Tibial artery (tissue), 4 donors: ENCODE measurements at regions not wholly inside any gene's neighbourhood (a gene's known extent, or its start where the extent isn't known, plus 50 kb on each side); places are given as distances from the start of the nearest gene placed in this dataset.

Source experiments
- DNase-seq, 2 donors: peaks; one replicate each; pipeline ENCODE4 v3.0.0-alpha.2; 2019
- H3K27ac ChIP-seq, 2 donors: fragments of 200-600 bp; sonication (generic) in 1 of 2; 1 replicate in 1 of 2; 2 replicates in 1 of 2; pipeline ENCODE4 v1.5.1; 2018 to 2019; ENCODE audit warnings: mild to moderate bottlenecking in 1 of 2
- H3K27me3 ChIP-seq, 2 donors: fragments of 200-600 bp; sonication (generic) in 1 of 2; one replicate each; pipeline versions ENCODE4 v1.5.1 to v1.6.0; 2016 to 2019
- H3K36me3 ChIP-seq, 3 donors: fragments of 200-600 bp; sonication (generic) in 2 of 3; one replicate each; pipeline ENCODE4 v1.5.1; 2016 to 2019; ENCODE audit warnings: mild to moderate bottlenecking in 2 of 3
- H3K4me1 ChIP-seq, 4 donors: fragments of 200-600 bp; sonication (generic) in 2 of 4; 1 replicate in 3 of 4; 2 replicates in 1 of 4; pipeline ENCODE4 v1.5.1; 2016 to 2019
- H3K4me3 ChIP-seq, 2 donors: fragments of 200-600 bp; sonication (generic) in 1 of 2; 1 replicate in 1 of 2; 2 replicates in 1 of 2; pipeline ENCODE4 v1.5.1; 2018 to 2019; ENCODE audit warnings: mild to moderate bottlenecking in 2 of 2
- H3K9me3 ChIP-seq, 3 donors: fragments of 200-600 bp; sonication (generic) in 1 of 3; one replicate each; pipeline ENCODE4 v1.5.1; 2016 to 2019
- intact Hi-C: fragments of 100-400 bp; cut with DNase I; formaldehyde crosslinking; loops from one replicate; pipeline ENCODE4 v1.15.0; 2023; ENCODE audit warnings: low total_unique reads
- TF ChIP-seq, protein P1 (sequence below), 2 experiments: fragments of 200-600 bp in 1 of 2; fragments of 450-650 bp in 1 of 2; IDR thresholded peaks; one replicate each; pipeline ENCODE4 v1.5.1; 2017 to 2019; ENCODE audit warnings: antibody characterized with exemption in 2 of 2, mild to moderate bottlenecking in 1 of 2, moderate library complexity in 1 of 2

DNA sequence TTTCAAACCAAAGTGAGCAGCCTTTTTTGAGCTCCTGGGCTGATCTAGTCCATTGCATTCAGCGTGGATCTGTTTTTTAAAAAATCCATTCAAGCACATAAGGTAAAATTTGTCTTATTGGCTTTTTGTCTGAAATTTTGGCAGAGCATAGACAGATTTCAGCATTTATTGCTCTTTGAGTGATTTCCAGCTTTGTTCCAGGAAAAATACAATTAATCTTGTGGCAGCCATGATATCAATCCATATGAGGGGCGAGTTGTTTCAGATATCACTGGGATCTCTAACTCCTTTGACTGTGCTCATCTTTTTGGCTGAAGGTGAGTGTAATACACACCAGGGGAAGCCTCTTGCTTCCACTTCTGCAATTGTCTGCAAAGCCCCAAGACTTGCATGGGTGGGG lies 523.9 kb downstream of the SLC4A3 start:
- Histone ChIP-seq H3K36me3 (no peaks in the 10 kb centered on the region), H3K9me3 (no peaks in the 10 kb centered on the region), H3K4me3 (no peak overlapping the region), H3K4me1 (peaks cover 0 to 12% (median 6%) of the 10 kb centered on the region in 4 donors), H3K27me3 (no peaks in the 10 kb centered on the region), H3K27ac (no peak overlapping the region)
- intact Hi-C loops: no loop called here
- DNase-seq: no peak
- TF ChIP-seq, protein P1, sequence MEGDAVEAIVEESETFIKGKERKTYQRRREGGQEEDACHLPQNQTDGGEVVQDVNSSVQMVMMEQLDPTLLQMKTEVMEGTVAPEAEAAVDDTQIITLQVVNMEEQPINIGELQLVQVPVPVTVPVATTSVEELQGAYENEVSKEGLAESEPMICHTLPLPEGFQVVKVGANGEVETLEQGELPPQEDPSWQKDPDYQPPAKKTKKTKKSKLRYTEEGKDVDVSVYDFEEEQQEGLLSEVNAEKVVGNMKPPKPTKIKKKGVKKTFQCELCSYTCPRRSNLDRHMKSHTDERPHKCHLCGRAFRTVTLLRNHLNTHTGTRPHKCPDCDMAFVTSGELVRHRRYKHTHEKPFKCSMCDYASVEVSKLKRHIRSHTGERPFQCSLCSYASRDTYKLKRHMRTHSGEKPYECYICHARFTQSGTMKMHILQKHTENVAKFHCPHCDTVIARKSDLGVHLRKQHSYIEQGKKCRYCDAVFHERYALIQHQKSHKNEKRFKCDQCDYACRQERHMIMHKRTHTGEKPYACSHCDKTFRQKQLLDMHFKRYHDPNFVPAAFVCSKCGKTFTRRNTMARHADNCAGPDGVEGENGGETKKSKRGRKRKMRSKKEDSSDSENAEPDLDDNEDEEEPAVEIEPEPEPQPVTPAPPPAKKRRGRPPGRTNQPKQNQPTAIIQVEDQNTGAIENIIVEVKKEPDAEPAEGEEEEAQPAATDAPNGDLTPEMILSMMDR (IDR thresholded peaks at IDR 0.05): no peak

DNA sequence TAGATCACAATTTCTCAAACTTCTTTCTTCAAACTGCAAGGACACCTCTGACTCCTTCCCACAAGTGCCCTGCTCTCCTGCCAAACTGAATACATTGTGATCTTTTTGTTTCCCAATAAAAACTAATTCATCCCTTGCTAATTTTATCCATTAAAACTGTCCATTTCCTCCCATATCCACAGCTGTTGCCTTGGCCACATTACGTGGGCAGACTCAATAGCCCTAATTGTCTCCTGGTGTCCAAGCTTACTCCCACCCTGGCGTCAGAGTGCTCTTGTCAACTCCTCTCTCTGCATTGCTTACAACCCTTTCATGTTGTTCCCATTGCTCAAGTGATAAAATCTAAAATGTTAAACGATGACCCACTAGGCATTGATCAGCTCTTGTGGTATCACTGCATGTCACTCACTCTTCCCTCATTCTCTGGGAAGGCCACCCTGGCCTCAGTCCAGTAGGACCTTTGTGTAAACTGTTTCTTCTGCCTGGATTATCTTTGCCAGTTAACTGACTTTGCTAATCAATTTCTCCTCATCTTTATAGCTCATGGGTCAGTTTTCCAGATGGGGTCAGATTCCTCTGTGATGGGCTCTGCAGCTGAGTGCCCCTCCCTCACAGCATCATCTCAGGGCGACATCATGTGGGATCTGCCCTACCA lies 525.0 kb downstream of the SLC4A3 start:
- Histone ChIP-seq H3K4me3 (no peak overlapping the region), H3K9me3 (no peaks in the 10 kb centered on the region), H3K36me3 (no peaks in the 10 kb centered on the region), H3K4me1 (peaks cover 0 to 5% (median 2%) of the 10 kb centered on the region in 4 donors), H3K27ac (no peak overlapping the region), H3K27me3 (no peaks in the 10 kb centered on the region)
- TF ChIP-seq, protein P1 (IDR thresholded peaks at IDR 0.05): no peak
- DNase-seq: no peak
- intact Hi-C loops: no loop called here

DNA sequence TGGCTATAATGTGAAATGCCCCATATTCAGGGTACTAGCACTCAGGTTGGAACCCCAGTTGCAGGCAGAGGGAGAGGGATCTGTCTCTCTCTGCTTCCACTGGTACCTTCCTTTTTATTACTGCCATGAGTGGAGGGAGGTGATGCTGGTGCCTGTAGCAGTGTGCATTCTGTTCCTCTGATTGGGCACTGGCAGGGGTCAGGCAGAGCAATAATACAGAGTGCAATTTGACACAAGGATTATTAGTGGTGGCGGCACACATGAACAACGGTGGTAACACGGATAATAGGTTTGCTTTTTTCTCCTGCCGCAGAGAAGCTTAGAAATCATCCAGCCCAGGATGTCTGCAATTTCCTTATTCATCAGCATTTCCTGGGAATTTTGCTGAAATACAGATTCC lies 525.7 kb downstream of the SLC4A3 start:
- no peaks in the 10 kb centered on the region for H3K36me3 ChIP-seq
- no peak for DNase-seq
- H3K27me3 ChIP-seq: no peaks in the 10 kb centered on the region
- no peaks in the 10 kb centered on the region for H3K4me1 ChIP-seq
- TF ChIP-seq, protein P1 (IDR thresholded peaks at IDR 0.05): no peak
- H3K4me3 ChIP-seq: no peak overlapping the region
- intact Hi-C loops: no loop called here
- H3K9me3 ChIP-seq: no peaks in the 10 kb centered on the region
- no peak overlapping the region for H3K27ac ChIP-seq

DNA sequence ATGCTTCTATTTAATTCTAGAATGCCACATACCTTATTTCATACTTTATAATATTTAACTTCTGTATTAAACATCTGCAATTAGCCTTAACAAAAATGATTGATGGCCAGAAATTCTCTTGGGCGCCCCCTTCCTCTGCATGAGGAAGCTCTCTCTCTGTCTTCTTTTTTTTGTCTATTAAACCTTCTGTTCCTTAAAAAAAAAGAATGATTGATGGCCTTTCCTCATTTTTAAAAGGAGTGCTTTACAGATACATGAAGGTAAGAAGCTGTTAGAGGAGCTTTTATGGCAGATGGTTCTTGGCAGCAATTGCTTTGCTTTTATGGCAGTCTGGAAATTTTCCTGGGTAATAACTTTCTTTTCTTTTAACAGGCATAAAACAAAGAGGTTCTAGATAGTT lies 526.9 kb downstream of the SLC4A3 start:
- no peak for DNase-seq
- no peaks in the 10 kb centered on the region for H3K36me3 ChIP-seq
- H3K4me3 ChIP-seq: no peak overlapping the region
- TF ChIP-seq, protein P1 (IDR thresholded peaks at IDR 0.05): no peak
- no peaks in the 10 kb centered on the region for H3K4me1 ChIP-seq
- H3K9me3 ChIP-seq: no peaks in the 10 kb centered on the region
- no peak overlapping the region for H3K27ac ChIP-seq
- H3K27me3 ChIP-seq: no peaks in the 10 kb centered on the region
- intact Hi-C loops: no loop called here

DNA sequence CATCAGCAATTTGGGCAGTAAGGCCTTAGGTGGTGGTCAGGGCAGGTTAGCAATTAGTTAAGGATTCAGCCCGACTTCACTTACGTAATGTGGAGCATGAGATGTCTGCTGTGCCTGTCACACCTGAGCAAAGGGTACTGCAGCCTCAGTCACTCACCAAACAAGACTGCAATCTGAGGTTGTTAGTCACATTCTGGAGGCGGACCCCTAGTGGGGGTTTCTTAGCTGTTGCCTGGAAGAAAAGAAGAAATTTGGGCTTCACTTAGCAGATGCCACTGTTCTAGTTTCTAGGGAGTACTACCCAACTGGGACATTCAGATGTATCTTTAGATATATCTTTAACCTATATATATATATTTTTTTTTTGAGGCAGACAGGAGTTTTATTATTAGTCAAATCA lies 529.9 kb downstream of the SLC4A3 start:
- intact Hi-C loops: no loop called here
- no peaks in the 10 kb centered on the region for H3K4me1 ChIP-seq
- H3K36me3 ChIP-seq: no peaks in the 10 kb centered on the region
- no peaks in the 10 kb centered on the region for H3K9me3 ChIP-seq
- H3K27ac ChIP-seq: no peak overlapping the region
- no peak for DNase-seq
- TF ChIP-seq, protein P1 (IDR thresholded peaks at IDR 0.05): no peak
- no peaks in the 10 kb centered on the region for H3K27me3 ChIP-seq
- no peak overlapping the region for H3K4me3 ChIP-seq

DNA sequence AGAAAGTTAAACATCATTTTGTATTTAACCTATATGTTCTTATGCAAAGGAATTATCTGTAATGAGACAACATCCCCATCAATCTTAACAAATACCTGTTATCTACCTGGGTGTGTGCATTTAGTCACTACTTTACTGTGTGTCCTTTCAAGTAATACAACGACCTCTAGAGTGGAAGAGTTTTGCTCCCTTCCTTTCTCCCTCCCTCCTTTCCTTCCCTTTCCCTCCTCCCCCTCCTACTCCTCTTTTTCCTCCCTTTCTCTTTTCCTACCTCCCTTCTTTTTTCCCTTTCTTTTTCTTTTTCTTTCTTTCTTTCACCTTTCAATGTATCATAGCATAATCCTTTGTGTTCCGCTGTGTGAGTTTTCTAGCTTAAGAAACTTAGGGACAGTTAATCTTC lies 532.3 kb downstream of the SLC4A3 start:
- H3K27ac ChIP-seq: no peak overlapping the region
- no peak for DNase-seq
- H3K36me3 ChIP-seq: no peaks in the 10 kb centered on the region
- intact Hi-C loops: no loop called here
- no peak overlapping the region for H3K4me3 ChIP-seq
- H3K27me3 ChIP-seq: no peaks in the 10 kb centered on the region
- TF ChIP-seq, protein P1 (IDR thresholded peaks at IDR 0.05): no peak
- H3K4me1 ChIP-seq: no peaks in the 10 kb centered on the region
- H3K9me3 ChIP-seq: no peaks in the 10 kb centered on the region
